NOMO-1 treated with DMSO at 0.1 percent for 48 hours (cell line): ENCODE measurements at regions not wholly inside any gene's neighbourhood (a gene's known extent, or its start where the extent isn't known, plus 50 kb on each side); places are given as distances from the start of the nearest gene placed in this dataset.

Experiments
- DNase-seq: peaks from one replicate; lab custom pipeline; 2025; ENCODE audit not compliant: unreplicated experiment; lab: John Stamatoyannopoulos, UW

DNA sequence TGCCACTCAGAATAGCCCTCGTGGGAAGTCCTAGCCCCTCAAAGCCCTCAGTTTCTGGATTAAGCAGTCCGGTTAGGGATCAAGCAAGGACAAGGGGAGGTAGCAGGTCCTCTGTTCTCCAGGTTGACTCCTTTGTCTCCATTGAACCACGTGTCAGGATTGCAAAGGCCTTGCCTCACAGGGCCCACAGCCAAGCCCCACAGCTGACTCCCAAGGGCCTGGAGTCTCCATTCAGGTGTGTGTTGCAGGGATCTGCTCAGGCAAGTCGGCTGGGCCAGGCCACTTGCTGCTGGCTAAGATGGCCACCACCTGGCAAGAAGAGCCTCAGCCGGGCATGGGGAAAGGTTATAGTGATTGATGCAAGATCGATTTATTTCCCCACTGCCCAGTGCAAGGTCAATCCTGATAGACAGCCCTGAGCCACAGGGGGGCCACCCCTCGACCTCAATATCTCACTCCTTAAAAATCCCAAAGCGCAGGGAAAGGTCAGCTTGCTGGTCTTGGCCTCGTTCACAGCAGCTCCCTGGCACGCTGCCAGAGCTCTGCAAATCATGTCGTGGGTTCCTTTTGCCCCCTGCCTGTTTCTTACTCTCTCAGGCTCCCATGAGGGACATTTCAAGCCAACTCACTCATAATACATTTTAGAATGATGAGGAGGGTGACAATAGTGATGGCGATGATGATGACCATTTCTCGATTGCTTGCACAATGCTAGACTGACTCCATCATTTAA lies 75.9 kb downstream of the EDN3 start:
- no peak for DNase-seq

DNA sequence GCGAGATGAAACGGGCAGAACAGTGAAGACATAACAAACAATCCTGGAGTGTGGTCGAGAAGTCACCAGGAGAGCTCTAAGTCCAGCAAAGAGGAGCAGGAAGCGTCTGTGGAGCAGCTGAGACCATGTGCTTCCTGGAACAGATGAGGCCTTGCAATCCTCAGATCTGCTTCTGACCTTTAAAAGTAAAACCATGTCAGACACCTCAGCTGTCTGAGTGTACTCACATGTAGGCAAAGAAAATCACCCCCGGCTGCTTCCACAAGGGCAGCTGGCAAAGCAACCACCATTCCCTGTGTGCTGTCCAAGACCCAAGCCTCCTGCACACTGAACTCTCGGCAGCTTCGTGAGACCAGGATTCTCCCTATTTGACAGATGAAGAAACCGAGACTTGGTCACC lies 76.6 kb downstream of the EDN3 start:
- DNase-seq, result no peak

DNA sequence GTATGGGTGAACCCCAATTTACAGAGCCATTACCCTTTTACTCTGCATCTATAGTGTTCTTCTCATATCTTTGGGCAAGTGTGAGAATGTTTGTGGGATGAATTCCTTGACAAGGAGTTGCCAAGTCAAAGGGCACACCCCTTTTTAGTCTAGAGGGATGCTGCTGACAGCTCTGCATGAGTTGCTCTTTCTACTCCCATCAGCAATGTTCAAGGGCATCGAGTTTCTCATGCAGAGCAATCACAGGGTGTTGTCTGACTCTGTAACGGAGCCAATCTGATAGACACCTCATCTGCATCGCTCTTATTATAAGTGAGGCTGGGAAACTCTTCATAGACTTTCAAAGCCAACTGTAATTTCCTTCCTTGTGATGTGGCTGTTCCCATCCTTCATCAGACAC lies 77.4 kb downstream of the EDN3 start:
- no peak for DNase-seq

DNA sequence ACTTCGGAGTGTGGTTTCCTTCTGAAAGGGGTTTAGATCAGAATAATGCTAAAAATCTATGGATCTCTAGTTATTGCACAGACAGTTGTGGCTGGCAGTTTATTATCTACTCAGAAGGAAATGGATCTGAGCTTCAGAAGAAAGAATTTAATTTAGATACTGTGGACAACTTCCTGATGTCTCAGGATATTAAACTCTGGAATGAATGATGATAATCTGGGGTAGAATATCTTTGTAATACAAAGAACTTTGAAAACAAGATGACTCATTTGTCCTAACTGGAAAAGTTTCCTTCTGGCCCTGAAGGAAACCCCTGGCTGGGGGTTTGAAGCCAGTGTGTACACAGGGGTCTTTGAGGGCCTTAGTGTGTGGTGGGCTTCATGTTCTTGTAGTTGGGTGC lies 78.0 kb downstream of the EDN3 start:
- no peak for DNase-seq

DNA sequence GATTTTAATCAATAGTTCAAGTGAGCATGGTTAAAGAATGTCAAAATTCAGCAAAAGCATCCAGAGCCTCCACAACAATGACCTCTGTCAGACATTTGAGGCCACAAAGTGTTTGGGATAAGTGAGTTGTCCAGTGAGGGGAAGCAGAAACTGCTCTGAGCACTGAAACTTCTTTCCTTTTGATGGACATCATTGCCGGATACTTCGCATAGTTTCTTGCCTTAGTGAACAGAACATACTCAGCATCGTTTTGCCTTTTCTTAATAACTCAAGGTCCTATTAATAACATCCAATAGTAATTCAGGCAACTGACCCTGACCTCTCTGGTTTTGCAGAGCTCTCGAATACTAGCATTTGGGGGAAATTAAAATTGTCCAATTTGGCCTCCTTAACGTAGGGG lies 78.6 kb downstream of the EDN3 start:
- no peak for DNase-seq

DNA sequence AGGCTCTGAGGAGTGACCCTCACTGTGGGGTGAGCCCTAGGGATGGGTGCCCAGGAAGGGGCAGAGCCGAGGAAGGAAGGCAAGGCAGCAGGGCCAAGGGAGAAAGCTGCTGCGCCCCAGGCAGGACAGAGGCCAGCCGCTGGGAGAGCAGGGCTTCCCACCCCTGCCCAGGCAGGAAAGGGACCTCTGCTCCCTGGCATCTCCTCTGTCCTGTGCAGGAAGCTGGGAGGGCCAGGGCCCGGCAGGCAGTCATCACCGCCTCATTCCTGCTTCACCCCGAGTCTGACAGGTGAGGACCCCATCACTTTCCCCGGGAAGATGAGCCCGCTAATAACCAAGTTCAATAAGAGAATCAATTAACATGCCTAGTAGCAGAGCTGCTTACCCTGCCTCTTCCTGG lies 81.3 kb downstream of the EDN3 start:
- no peak for DNase-seq

DNA sequence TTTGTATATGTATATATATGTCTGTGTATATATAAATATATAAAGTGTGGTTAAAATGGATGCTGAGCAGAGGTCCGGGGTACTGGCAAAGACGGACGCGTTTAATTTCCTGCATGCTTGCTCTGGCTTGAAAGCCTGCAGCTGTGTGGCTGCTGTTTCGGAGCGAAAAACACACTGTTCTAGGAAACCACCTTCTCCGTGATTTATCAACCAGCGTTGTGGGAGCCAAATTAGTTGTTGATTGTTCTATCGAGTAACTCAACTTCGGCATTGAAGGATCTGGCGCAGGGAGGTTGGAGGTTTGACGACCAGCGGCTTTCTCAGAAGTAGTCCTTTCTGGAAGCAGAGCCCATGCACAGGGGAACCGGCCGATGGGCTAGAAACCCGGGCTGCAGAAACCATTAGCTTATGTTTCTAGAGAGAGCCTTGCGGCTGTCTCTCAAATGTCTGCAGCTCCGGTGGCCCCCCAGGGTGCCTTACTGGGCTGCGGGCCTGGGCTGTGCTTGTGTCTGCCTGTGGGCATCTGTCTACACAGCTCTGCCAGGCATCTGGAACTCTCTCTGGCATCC lies 81.8 kb downstream of the EDN3 start:
- DNase-seq, result no peak

DNA sequence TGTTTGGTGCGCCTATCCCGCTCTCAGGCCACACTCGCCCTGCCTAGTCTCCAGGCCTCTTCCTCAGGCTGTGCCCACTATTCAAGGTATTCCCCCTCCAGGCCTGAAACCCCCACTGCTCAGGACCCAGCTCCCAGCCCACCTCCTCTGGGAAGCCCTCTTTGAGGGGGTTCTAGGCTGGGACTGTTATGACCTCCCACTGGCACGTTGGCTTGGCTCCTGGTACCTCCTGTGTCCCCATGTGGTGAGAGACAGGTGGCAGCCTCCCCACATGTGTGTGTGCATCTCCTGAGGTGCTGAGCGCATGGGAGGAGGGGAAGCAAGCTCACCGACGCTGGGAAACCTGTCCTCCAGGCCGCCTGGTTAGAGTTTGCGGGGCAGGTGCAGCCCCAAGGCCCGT lies 82.5 kb downstream of the EDN3 start:
- no peak for DNase-seq

DNA sequence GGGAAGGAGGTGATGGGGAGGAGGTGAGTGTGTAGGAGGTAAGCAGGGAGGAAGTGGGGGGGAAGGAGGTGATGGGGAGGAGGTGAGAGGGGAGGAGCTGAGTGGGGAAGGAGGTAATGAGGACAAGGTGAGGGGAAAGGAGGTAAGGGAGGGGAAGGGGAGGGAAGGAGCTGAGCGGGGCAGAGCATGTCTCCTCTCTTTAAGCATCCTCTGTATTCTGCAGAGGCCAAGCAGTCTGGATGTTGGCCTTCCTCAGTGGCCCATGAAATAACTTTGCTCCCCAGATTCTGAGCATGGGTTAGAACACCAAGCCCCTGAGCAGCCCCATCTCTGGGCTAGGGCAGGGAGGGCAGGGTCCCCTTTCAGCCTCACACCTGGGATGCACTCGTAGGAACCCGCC lies 84.6 kb downstream of the EDN3 start:
- DNase-seq, result no peak

DNA sequence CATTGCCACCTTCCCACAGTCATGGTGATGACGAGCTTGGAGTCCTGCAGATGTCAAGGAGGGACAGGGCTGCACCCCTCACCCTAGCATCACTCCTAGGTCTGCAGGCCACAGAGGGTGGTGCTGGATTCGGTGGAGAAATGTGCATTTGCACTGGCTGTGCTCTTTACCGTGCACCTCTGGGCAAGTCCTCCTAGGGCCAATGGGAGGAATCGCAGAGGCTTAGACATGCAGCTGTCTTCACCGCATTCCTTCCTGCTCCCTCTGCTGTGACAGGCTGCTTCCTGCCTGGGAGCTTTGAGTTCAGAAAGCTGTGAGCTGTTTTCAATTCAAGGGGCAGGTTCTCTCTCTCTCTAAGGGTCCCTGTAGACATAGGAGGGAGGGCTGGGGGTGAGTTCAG lies 85.1 kb downstream of the EDN3 start:
- DNase-seq, result no peak

DNA sequence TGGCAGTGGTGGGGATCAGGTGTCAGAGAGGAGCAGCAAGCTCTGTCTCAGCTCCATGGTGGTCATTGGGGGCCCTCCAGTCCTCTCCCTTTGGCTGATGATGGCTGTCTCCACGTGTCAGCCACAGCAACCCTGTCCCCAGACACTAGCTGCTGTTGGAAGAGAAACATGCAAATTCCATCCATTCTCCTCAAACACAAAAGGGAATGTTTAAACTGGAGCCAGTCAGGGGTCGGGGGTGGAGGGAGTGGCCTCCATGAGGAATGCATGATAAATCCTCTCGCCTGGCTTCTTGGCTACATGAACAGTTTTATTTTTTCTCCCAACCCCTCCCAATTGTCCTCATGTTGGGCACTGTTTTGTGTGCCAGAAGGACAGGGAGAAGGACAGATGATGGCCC lies 86.4 kb downstream of the EDN3 start:
- no peak for DNase-seq

DNA sequence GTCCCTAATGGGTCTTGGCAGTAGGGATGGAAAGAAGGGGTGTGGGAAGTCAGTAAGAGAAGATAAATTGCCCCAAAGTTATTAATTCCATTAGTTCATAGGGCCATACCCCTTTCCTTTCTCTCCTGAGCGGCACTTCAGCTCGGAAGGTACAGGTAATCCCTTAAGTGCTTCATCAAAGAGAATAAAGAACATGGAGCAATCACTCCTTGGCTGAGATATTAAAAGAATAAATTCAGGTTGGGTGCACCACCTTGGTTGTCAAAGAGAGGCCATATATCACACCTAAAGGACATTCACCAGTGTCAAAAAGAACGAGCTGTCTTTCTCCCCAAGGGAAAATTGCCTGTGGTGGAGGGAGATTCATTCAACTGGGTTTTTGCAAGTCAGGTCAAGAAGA lies 87.5 kb downstream of the EDN3 start:
- DNase-seq, result no peak

DNA sequence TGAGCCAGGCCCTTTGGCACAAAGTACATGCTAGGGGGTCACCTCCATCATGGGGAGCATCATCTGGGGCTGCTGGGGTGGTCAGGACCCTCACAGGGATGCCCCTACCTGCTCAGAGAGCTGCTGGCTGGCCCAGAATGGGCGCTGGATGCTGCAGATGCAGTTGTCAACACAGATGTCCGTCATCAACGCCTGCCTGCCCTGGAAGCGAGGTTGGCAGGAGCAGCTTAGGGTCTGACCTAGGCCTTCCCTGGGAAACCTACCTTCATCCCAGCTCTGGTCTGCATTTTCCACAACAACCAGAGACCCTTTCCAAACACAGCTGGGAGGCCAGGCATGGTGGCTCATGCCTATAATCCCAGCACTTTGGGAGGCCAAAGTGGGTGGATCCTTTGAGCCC lies 88.0 kb downstream of the EDN3 start:
- DNase-seq, result no peak

DNA sequence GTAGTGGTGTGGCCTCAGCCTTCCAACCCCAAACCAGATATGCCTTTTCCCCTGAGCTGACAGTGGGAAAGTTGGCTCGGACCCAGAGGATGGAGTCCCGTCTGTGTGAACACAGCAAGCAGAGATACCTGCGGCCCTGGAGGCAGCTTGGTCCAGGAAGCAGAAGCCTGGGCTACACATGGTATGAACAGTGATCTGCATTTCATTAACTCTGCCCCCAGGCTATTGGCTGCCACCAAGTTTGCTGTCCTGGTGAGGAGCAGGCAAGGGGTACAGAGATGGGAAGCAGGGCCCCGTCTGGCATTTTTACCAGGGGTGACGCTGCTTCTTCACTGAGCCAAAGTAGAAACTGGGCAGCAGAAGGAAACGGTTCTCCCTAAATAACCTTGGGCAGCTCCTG lies 90.0 kb downstream of the EDN3 start:
- no peak for DNase-seq

DNA sequence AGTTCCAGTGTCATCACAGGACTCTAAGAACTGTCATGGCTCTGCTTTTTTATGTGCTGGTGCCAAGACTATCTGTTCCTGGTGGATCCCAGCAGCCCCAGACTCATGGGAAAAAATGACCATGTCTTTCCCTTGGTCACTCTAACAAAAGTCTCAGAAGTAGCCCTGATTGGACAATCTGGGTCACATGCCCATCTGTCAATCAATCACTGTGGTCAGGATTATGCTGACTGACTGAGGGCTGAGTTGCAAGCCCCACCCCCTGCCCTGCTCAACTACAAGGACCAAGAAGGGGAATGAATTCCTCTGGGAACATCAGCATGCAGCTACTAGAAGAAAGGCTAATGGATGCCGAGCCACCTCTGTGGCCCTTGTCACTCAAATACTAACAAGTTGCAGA lies 91.6 kb downstream of the EDN3 start:
- DNase-seq, result no peak

DNA sequence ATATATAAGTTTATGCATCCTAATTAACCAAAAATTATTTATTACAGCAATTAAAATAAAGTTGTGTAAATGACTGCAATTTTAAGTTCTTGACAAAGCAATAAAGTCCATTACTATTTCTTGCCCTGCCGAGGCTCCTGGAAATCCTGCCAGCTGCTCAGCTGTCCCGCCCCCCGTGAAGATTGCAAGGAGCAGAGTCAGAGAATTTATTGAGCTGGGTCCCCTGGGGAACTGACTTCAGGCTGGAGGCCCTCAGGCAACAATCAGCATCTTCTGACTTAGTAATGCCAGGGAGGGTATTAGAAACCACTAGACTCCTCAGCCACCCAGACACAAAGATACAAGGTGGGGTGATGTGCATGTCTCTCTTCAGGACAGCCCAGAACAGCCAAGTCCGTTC lies 92.3 kb downstream of the EDN3 start:
- DNase-seq, result no peak

DNA sequence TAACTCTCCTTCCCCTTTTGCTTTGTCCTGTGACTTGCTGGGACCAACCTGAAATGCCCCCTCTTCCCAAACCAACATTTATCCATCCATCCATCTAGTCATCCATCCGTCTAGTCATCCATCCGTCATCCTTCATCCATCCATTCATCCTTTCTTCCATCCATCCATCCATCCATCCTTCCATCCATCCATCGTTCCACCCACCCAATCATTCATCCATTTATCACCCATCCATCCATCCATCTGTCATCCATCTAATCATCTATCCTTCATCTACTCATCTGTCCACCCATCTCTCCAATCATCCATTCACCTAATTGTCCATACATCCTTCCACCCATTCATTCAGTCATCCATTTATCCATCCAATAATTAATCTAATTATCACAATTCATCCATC lies 92.7 kb downstream of the EDN3 start:
- no peak for DNase-seq

DNA sequence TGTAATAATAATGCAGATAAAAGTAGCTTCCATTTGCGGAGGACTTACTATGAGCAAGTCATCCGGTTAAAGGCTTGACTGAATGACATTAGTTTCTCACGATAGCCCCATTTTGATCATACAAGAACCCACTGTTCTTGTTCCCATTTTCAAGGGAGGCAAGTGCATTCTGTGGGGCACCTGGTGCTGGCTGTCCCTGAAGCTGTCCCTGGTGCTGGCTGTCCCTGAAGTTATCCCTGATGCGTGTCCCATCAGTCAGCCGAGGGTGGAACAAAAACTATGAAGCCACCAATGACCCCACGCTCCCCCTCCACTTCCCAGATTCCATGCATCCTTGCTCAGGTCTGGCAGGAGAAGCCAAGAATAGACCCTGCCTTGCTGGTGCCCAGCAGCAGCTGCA lies 95.3 kb downstream of the EDN3 start:
- DNase-seq, result no peak

DNA sequence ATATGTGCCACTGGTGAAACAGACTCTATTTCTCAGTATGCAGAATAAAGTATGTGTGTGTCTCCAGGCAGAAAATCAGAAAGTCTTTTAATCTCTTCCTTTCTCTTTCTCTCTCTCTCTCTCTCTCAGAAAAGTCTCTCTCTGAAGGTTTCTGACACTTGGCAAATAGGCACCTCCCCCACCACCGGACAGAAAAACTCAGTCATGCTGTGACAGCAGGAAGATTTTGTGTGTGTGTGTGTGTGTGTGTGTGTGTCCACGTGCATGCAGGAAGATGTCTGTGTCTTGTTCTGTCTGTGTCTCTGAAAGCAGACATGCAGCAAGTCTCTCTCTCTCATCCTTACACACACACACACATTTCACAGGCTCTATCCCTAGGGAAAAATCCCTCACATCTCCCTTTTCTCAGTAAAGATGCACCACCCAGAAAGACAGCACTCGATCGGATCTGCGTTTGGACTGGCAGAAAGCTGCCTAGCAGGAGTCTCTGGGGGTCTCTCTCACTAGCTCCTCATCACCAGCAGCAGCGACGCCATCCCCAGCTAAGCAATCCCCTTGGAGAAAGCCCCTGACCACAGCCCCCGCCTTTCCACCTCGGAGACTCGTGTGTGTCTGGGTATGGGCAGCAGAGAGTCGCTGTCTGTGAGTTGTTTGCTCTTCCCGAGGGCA lies 98.3 kb downstream of the EDN3 start:
- no peak for DNase-seq

DNA sequence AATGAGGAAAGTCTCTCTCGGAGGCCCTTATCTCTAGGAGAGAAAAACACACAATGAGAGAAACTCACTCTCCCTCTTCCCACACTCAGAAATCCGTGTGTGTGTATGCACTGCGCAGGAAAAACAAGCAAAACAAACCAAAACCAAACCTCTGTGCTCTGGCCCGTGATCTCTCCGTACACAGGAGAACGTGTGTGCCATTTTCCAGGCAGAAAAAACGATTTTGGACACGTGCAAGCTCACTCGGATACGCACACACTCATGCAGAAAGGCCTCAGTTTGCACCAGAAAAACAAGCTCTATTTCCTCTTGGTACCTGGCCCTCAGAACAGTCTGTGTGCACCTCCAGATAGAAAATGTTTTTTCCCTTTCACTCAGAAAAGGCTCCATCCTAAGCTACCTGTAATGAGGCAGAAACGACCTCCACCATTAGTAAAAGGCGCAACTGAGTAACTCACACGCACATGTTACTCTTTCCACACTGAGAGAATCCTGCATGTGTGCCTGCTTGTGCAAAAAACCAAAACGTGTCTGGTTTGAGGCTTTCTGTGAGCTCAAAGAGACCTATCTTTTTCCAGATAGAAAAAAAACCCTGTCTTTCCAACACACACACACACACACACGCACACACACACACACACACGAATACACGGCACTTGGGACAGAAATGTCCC lies 99.2 kb downstream of the EDN3 start:
- DNase-seq, result no peak

DNA sequence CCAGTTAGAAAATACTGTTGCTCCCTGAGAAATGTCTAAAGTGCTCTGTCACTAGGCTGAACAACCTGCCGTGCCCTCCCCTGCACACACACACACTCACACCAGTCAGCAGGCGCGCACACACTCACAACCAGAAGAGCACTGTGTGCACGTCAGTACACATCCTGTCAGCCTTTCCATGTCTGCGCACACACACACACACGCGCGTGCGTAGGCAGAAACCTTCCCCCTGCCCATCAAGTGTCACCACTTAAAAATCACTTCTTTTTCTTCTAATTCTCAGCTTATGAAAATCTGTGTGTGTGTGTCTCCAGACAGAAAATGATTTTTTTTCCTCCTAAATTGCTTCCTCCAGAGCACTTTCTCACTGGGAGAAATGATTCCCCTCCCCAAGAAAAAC lies 100.3 kb downstream of the EDN3 start:
- no peak for DNase-seq

DNA sequence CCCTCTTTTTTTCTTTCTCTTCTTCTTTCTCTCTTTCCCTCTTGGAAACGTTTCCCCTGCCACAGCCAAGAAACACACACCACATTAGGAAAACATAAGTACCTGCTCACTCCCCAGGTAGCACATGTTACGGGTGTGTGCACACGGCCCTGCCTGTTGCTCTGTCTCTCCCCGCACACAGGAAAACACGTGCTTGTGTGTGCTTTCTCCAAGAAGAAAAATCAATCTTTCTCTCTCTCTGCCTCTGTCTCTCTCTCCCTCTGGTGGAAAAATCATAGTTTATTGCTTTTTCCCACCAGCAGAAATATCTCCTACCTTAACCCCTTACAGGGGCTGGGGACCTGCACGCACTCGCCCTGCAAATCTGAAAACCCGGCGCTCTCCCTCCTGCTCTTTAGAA lies 102.3 kb downstream of the EDN3 start:
- no peak for DNase-seq
